ENCODE measurements at regions not wholly inside any gene's neighbourhood (a gene's known extent, or its start where the extent isn't known, plus 50 kb on each side); places are given as distances from the start of the nearest gene placed in this dataset.

DNA sequence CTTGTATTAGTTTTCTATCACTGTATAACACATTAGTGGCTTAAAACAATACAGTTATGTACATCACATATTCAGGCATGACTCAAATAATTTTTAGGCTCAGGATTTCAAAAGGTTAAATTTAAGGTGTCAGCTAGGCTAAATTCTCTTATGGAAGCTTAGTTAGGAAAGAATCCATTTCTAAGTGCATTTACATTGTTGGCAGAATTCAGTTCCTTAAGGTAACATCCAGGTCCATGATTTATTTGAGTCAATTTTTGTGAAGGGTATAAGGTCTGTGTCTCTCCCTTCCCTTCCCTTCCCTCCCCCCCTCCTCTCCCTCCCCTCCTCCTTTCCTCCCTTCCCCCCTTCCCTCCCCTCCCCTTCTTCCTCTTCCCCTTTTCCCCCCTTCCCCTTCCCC is 399.0 kb upstream of the CNTN5 start:
- TF ChIP-seq, protein P1, sequence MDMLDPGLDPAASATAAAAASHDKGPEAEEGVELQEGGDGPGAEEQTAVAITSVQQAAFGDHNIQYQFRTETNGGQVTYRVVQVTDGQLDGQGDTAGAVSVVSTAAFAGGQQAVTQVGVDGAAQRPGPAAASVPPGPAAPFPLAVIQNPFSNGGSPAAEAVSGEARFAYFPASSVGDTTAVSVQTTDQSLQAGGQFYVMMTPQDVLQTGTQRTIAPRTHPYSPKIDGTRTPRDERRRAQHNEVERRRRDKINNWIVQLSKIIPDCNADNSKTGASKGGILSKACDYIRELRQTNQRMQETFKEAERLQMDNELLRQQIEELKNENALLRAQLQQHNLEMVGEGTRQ (IDR thresholded peaks at IDR 0.05): no peak
- TF ChIP-seq, protein P2, sequence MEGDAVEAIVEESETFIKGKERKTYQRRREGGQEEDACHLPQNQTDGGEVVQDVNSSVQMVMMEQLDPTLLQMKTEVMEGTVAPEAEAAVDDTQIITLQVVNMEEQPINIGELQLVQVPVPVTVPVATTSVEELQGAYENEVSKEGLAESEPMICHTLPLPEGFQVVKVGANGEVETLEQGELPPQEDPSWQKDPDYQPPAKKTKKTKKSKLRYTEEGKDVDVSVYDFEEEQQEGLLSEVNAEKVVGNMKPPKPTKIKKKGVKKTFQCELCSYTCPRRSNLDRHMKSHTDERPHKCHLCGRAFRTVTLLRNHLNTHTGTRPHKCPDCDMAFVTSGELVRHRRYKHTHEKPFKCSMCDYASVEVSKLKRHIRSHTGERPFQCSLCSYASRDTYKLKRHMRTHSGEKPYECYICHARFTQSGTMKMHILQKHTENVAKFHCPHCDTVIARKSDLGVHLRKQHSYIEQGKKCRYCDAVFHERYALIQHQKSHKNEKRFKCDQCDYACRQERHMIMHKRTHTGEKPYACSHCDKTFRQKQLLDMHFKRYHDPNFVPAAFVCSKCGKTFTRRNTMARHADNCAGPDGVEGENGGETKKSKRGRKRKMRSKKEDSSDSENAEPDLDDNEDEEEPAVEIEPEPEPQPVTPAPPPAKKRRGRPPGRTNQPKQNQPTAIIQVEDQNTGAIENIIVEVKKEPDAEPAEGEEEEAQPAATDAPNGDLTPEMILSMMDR (IDR thresholded peaks at IDR 0.05): no peak
- TF ChIP-seq KDM5A (IDR thresholded peaks at IDR 0.05): no peak
- no peak for TF ChIP-seq CBX8 (IDR thresholded peaks at IDR 0.05)
- no peak for TF ChIP-seq HOXB5 (CRISPR knock-in tag; IDR thresholded peaks at IDR 0.05)
- TF ChIP-seq EP300 (IDR thresholded peaks at IDR 0.05): no peak
- TF ChIP-seq NPAS2 (CRISPR knock-in tag; IDR thresholded peaks at IDR 0.05; ENCODE audit: borderline replicate concordance): no peak
- TF ChIP-seq, protein P3, sequence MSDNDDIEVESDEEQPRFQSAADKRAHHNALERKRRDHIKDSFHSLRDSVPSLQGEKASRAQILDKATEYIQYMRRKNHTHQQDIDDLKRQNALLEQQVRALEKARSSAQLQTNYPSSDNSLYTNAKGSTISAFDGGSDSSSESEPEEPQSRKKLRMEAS (IDR thresholded peaks at IDR 0.05): no peak
- no peak for TF ChIP-seq RFX5 (IDR thresholded peaks at IDR 0.05)
- no peak for TF ChIP-seq RCOR1 (IDR thresholded peaks at IDR 0.05; ENCODE audit: low read depth, low read length)
- no peak for TF ChIP-seq RNF2 (IDR thresholded peaks at IDR 0.05; ENCODE audit: borderline replicate concordance, low read depth)
- no peak for TF ChIP-seq MAZ (IDR thresholded peaks at IDR 0.05; ENCODE audit: borderline replicate concordance, low read depth, low read length)
- TF ChIP-seq CBX2 (IDR thresholded peaks at IDR 0.05; ENCODE audit: borderline replicate concordance, low read depth): no peak

Measured in A549 (cell line).